HG03095 (cell line): ENCODE measurements at regions not wholly inside any gene's neighbourhood (a gene's known extent, or its start where the extent isn't known, plus 50 kb on each side); places are given as distances from the start of the nearest gene placed in this dataset.

Experiments
- ATAC-seq: cut with Tn5 transposase; IDR thresholded peaks from one replicate; pipeline ENCODE4 v1.9.1; 2021; ENCODE audit warnings: moderate library complexity; ENCODE audit not compliant: unreplicated experiment

DNA sequence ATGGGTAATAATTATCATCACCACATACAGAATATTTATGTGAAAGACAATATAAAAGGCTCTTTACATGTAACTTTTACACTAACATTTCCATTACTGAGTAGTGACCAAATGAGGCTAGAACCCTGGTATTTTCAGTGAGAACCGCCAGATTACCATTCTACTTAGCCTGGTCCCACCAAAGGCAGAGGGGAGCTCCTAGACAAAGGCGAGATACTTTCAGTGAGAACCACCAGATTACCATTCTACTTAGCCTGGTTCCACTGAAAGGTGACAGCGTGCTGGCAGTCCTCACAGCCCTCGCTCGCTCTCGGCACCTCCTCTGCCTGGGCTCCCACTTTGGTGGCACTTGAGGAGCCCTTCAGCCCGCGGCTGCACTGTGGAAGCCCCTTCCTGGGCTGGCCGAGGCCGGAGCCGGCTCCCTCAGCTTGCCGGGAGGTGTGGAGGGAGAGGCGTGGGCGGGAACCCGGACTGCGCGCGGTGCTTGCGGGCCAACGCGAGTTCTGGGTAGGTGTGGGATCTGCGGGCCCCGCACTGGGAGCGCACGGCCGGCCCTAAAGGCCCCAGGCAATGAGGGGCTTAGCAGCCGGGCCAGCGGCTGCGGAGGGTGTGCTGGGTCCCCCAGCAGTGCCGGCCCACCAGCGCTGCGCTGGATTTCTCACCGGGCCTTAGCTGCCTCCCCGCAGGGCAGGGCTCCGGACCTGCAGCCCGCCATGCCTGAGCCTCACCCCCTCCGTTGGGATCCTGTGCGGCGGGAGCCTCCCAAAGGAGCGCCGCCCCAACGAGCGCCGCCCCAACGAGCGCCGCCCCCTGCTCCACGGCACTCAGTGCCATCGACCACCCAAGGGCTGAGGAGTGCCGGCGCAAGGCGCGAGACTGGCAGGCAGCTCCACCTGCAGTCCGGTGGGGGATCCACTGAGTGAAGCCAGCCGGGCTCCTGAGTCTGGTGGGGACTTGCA is 1276.1 kb downstream of the PCDH7 start:
- no peak for ATAC-seq

DNA sequence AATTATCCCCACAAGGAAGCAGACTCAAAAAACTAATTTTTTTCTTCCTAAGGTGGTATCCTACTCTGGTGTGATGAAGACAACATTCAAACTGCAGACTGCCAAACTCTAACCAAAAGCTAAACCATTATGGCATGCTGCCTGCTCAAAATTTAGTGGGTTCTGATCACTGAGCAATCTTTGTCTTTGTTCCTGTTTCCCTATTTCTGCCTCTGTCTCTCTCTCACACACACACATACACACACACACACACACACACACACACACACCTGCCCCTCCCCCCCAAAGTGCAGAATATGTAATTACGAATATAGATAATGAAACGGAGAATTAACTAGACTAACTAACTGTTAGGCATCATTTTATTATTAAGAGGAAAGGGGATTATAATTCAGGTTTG is 1278.6 kb downstream of the PCDH7 start:
- ATAC-seq: no peak

DNA sequence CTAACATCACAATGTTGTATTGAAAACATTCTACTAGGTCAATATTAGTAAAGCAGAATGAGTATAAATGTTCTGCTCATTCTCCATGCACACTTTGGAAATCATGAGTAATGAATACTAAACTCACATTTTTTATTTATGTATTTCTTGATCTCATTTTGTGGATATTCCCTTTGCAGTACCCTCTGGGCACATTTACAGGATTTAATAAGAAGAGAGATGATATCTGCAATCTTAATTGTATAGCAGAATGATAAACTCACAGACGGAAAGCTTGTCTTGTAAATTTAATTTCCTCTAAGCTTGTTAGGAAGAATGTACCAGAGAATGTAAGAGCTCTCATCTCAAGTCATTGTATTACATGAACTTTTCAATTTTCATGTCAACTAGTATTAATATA is 1279.7 kb downstream of the PCDH7 start:
- no peak for ATAC-seq

DNA sequence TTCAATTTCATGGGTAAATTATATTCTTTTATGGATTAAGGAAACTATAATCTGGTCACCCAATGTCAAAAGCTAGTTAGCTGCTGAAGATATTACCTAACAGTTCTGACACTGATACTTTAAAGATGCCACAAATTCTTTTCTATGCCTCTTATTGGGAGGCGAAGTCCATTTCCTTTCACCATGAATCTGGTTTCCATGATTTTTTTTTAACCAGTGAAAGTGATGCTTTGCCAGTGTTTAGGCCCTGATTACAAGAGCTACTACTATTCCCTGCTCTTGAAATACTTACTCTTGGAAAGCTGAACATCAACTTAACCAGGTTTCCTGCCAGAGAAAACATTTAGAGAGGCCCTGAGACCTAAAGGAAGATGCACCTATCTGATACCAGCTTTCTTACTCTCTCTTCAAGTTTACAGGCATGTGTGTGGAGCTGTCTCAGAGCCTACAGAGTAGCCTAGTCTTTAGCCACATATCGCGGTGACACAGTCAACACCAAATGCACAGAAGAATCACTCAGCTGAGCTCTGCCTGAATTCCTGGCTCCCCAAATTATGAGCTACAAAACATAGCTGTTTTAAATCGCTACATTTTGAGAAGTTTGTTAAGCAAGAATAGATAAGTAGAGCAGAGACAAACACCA is 1280.8 kb downstream of the PCDH7 start:
- ATAC-seq: no peak

GRCh38 chr4:32002037-32002747 is 1282.0 kb downstream of the PCDH7 start:
- ATAC-seq: no peak

GRCh38 chr4:32003548-32003947 is 1283.4 kb downstream of the PCDH7 start:
- ATAC-seq: no peak

GRCh38 chr4:32010221-32010620 is 1290.1 kb downstream of the PCDH7 start:
- no peak for ATAC-seq

- ATAC-seq: no peak
Measured at GRCh38 chr4:32022071-32022470, 1301.9 kb downstream of the PCDH7 start.

GRCh38 chr4:32025851-32026459 is 1305.8 kb downstream of the PCDH7 start:
- no peak for ATAC-seq

DNA sequence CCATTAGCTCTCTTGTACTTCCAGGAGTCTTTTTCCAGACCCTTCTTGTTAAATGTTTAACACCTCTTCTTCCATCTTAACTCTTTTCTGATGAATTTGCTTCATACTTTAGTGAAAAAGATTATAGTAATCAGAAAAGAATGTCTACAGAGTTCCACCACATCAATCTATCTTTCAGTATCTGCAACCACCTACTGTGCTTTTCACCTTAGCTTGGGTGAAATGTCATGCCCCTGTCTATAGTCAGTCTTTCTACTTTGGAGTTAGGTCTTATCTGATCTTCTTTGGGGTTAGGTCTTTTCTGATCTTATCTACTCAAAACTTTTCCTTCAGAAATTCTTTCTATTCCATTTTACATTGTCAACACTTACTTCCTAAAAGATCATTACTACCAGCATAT is 1310.2 kb downstream of the PCDH7 start:
- ATAC-seq: no peak

- ATAC-seq: no peak
Measured at GRCh38 chr4:32031026-32031425, 1310.9 kb downstream of the PCDH7 start.

GRCh38 chr4:32032136-32032672 is 1312.0 kb downstream of the PCDH7 start:
- no peak for ATAC-seq

DNA sequence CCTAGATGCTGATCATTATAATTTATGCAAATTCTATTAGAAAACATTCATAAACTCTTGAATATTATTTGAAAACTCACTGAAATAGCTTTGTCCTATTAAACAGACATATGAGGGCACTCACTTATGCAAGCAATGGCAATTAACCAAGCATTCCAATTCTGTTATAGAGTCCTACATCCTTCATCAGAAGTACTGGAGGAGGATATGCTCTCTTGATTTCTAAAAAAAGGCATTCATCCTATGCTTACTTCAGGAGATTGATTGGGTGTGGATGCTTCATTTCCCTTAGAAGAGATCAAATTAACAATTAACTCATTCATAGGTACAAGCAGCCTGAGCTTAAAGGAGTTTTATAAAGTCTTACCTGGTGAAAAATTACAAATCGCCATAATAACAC is 1317.2 kb downstream of the PCDH7 start:
- ATAC-seq: no peak

- ATAC-seq: no peak
Measured at GRCh38 chr4:32042486-32043247, 1322.5 kb downstream of the PCDH7 start.

GRCh38 chr4:32043248-32043633 is 1323.1 kb downstream of the PCDH7 start:
- no peak for ATAC-seq

GRCh38 chr4:32061916-32062315 is 1341.7 kb downstream of the PCDH7 start:
- ATAC-seq: no peak

- no peak for ATAC-seq
Measured at GRCh38 chr4:32073542-32073941, 1353.4 kb downstream of the PCDH7 start.

DNA sequence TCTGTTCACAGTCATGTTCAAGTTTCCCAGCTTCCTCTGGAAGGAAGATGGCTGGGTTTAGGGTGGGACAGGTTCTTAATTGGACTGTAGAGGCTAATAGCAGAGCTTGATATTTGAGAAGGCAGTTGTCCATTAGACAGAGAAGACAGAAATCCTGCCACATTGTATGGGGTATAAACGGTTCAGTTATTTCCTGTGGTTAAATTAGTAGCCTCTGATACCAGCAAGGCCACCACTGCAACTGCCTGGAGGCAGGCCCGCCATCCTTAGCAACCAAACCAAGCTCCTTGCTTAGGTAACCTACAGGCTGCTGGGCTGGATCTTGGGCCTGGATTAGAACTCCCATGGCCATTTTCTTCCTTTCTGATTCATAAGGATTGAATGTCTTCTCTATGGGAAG is 1367.0 kb downstream of the PCDH7 start:
- no peak for ATAC-seq

DNA sequence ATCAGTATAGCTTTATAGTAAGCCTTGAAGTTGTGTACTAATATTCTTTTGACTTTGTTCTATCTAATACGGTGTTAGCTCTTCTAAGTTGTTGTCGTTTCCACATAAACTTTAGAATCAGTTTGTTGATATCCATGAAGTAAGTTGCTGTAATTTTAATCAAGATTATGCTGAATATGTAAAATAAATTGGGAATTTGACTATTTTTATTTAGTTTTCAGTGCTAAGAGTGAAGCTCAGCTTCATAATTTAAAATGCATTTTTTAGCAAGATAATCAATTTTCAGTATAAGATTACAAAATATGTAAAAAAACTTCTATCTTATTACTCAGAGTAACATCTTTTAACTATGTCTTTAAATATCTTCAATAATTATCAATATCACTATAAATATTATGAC is 1374.8 kb downstream of the PCDH7 start:
- ATAC-seq: no peak

GRCh38 chr4:32102896-32103295 is 1382.7 kb downstream of the PCDH7 start:
- no peak for ATAC-seq
